ENCODE measurements at regions not wholly inside any gene's neighbourhood (a gene's known extent, or its start where the extent isn't known, plus 50 kb on each side); places are given as distances from the start of the nearest gene placed in this dataset.

DNA sequence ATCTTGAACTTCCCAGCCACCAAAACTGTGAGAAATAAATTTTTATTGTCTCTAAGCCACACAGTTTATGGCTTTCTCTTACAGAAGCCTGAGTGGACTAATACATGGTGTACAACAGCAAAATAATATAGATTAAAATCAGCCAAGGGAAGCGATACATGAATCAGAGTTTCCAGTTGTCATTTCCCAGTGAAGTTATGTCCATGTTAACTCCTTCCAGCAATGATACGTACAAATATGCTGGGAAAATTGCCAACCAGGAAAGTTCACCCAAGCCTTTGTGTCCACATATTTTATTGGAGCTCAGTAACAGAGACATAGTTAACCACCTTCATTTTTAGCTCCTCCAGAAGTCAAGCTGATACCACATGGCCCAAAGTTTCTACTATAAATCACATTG lies 280.9 kb upstream of the KCNMB2 start:
- DNase-seq (ENCODE audit: low read depth in 3 of 3): no peak

DNA sequence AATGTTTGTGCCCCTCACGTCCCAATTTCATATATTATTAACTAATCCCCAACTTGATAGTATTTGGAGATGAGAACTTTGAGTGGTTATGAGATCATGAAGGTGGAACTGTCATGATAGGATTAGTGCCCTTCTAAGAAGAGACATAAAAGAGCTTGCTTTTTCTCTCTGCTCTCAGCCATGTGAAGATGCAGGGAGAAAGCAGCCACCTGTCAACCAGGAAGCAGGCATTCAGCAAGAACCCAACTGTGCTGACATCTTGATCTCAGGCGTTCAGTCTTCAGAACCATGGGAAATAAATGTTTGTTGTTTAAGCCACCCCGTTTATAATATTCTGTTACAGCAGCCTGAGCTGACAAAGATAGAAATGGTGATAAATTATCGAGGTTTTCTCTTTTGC lies 278.7 kb upstream of the KCNMB2 start:
- no peak for DNase-seq (ENCODE audit: low read depth in 3 of 3)

DNA sequence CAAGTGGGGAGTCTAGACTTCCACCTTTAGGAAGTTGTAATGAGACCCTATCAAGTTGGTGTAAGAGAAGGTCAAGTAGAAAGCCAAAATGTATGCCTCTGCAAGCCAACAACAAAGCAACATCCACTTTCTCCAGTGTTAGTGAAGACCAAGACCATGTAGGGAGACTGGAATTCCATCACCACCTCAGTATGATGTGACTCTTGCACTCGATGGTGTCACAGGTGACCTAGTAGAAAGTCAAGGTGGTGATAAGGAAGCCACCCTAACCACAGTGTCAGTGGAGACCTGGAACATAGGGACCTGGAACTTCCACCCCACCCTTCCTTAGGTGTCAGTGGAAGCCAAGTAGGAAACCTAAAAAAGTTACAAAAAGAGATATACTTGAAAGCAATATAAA lies 278.1 kb upstream of the KCNMB2 start:
- DNase-seq (ENCODE audit: low read depth in 3 of 3): no peak

DNA sequence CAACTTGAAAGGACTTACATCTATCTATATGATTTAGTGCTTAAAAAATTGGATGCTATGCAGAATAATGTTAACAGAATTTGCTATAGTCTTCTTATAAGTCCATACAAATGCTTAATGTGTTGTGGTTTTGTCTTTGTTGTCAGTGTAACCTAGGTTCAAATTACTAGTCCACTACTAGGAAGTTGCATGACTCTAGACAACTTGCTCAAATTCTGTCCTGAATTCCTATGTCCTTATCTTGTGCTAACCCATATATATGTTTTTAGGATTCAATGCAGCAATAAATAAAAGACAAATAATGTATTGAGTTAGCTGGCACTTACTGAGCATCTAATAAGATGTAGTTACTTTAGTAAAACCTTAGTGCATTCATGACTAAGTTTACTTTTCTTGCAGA lies 276.5 kb upstream of the KCNMB2 start:
- DNase-seq (ENCODE audit: low read depth in 3 of 3): no peak

DNA sequence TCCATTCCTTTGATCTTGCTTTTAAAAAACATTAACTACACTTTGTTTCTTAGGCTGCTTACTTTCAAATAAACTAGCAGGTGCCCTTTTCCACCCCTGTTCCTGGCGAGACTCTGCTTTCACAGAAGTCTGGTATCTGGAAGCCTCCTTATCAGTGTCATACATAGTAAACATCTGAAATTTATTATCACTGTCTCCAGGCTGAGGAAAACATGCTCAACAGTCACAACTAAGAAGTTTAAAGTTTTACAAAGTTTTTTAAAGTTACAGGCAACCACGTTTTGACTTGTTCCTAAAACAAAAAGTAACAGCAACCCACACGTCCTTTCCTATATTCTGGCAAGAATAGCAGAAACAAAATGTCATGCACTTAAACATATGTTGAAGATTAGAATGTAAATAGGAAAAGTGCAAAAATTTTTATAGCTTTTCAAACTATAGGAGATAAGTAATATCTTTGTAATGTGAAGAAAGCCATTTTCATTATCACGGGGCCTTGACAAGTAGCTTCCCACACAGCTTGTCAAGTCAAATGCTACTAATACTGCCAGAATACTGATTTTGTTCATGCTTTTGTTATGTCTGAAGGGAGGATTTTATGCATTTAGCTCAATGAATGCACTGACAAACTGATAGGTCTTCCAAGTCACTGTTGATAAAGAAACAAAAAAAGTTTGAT lies 275.2 kb upstream of the KCNMB2 start:
- no peak for DNase-seq (ENCODE audit: low read depth in 3 of 3)

DNA sequence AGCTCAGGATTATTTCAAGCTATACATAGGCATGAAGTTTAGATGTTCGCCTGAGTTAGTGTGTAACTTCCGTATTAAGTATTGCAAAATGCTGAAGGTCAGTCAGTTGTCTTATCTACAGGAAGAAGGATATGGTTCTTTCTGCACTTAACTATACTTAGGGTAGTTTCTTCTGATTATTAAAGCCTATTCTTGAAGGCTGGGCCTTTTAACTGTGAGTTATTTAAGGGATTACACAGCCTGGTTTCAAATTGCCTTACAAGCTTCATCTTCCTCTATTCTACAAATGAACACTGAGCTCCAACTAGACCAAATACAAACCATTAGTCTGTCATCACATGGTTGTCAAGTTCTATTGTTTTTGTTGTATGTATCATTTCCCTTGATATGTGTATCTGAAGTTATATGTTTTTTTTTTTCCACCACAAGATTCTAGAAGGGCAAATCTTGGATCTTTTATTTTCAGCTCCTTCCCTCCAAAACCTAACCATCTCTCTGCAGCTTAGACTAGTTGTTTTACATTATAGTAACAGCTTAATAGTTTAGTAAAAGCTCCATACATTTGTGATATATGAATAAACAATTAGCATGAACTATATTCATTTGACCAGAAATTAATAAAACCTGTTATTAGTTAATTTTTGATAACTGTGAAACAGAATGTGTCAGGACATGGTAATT lies 272.9 kb upstream of the KCNMB2 start:
- no peak for DNase-seq (ENCODE audit: low read depth in 3 of 3)

DNA sequence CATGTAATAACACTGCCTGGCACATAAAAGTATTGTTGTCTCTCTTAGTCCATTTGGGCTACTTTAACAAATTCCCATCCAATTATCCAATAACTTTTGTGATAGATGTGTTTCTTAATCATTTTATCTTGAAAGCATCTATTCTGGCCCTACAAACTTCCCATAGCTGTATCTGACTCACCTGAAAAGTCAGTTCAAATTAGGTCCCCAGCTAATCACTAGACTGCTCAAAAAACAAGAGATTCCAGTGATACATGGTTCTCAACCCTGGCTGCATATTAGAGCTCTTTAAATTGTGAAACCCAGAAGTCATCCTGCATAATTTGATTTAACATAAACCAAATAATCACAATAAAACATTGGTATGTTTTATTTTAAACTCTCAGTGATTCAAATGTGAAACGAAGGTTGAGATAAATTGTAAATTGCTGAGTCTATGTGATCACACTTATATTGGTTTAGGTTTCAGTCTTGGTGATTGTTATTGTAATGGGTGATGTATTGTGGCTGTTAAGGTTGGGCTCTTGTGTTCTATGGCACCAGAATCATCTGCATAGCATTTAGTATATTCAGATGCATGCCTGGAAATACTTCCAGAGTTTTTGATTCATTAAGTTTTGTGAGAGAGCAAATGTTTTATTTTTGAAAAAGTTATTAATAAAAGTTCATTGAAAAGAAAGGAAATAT lies 268.9 kb upstream of the KCNMB2 start:
- no peak for DNase-seq (ENCODE audit: low read depth in 3 of 3)

DNA sequence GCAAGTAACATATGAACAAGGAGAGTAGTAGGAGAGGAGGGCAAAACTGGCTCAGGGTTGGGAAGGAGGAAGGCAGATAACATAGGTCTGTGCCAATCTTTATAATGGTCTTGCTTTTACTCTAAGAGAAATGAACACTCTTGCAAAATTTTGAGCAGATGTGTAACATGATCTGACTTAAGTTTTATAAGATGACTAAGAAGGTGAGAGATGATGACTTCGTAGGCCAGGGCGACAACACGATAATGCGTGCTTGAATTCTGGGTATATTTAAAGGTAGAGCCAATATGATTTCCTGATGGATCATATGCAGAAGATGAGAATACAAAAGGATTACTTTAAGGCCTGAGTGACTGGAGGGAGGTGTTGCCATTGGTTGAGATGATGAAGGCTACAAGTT lies 265.4 kb upstream of the KCNMB2 start:
- no peak for DNase-seq (ENCODE audit: low read depth in 3 of 3)

DNA sequence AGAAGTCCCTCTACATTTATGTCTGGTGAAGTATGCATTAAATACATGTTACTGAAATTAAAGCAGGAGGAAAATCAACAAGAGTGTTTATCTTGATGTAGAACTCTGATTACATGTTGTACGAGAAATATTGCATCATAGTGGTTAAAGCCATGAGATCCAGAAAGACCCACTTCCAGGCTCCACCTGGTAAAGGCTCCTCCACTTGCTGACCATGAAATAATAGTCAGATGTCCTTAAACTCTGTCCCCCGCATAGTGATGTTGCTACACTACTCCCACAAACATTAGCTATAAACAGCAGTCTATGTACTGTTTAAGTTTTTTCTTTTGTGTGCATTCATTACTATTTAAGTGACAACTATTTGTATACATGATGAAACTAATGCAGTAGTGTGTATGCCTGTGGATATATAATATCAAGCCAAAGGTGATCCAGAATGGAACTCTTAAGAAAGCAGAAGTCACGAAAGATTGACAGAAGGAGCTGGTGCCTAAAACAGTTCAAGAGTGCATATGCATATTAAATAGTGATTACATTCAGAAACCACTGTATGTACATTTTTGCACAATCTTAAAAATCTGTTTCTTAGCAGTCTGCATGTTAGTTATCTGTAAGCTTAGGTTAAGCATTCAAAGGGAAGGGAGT lies 264.4 kb upstream of the KCNMB2 start:
- DNase-seq (ENCODE audit: low read depth in 3 of 3): no peak

DNA sequence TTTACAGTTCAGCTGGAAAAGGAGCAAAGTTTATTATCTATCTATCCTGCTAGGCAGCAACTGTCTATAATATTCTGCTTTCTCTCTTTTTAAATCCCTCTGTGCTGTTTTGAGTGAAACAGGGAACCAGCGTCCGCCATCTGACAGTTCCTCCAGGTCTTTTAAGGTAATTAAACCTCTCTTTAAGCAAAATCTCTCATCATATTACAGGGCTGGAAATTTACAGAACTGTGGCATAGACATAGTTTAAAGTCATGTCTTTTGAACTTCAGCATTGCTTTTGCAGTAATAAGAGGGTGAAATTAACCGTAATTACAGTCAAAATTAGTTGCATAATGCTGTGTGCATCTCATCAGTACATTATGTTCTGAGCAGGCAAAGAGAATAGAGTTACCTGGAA lies 263.4 kb upstream of the KCNMB2 start:
- no peak for DNase-seq (ENCODE audit: low read depth in 3 of 3)

DNA sequence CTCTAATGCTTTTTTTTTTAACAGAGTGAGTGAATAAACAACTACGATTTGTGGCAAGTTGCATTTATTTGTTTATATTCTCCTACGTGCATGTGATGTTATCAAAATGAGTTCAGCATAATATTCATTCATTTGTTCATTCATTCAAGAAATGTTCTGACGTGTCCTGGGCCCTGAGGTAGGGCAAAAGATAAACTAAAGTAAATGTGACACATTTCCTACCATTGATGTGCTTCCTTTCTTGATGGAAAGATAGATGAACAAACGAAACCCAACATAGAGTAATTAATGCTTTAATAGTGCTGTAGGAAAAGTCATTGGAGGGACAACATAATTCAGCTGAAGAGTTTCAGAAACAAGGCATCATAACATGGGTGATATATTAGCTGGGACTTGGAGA lies 261.5 kb upstream of the KCNMB2 start:
- DNase-seq (ENCODE audit: low read depth in 3 of 3): no peak

DNA sequence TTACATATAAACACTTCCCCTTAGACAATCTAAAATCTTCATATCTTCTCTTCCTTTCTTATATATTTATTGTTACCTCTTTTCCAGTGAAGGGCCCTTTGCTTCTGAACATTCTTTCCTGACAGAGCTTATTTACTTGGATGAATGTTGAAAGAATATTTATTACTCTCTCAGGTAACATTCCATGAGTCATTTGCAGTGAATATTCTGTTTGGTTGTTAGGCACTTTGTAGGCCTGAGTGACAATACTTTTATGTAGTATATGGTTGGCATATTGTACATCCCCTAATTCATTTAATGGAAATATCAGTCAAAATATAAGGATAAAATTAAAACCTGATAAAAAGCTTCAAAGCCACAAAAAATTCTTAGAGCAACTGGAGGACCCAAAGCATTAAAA lies 260.9 kb upstream of the KCNMB2 start:
- DNase-seq (ENCODE audit: low read depth in 3 of 3): no peak

DNA sequence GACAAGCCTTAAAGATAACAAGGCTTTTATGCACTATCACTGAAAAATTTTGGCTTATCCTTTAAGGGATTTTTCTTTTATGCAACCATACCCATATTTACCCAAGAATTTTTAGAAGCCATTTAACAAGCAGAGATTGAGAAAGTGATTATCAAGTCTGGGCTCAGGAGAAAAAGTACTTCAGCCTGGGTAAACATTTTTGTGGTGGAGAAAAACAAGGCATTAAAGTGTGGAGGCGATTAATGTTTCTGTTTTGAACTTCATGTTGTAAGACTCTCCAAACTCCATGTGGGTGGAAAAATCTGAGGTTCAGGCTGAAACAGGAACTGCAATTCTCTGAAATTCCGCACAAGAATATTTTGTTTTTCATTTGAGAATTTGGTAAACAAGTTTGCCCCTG lies 260.4 kb upstream of the KCNMB2 start:
- no peak for DNase-seq (ENCODE audit: low read depth in 3 of 3)

DNA sequence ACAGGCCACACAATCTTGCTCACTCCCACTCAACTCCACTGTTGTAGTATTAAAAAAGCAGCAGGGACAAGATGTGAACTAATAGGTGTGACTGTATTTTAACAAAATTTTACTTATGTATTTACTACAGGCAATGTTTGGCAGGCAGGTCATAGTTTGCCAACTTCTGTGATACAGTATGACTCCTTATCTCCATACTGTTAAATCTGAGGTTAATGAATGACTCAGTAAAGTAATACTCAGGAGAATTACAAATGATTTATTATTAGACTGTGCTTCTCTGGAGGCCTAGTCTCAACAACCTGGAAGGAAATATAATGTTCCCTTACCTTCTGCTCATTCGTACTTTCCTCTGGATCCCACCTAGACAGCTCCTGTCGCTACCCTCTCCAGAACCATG lies 258.6 kb upstream of the KCNMB2 start:
- DNase-seq (ENCODE audit: low read depth in 3 of 3): no peak

DNA sequence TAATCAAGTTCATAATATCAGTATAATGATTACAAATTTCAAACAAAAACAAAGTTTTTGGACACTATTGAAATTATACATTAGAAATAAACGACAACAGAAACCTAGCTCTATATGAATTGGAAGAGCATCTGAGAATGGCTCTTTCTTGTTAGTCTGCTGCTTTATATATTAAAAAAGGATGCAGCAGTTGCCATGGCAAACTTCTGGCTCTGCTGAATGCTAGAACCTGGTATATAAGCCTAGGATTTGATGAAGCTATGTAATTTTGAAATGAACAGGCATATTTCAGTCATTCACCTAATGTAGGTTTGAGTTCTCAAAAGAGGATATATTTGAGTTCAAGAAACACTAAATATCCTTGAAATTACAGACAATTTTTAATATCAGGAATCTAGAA lies 252.7 kb upstream of the KCNMB2 start:
- DNase-seq (ENCODE audit: low read depth in 3 of 3): no peak

DNA sequence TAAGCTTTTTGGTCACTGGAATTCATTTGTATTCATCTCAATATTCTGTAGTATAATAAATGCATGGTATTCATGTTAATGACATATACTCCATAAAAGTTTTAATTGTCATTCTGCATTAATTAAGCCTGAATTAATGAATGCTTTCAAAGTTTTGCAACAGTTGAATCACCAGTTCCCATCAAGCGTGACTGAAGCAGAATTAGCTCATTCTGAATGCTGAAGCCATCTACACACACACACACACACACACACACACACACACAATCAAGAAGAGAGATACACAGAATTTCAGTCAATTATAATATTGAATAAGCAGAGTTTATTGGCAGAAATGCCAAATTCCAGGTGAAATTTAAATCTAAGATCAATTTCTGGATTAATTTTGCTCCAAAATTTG lies 252.1 kb upstream of the KCNMB2 start:
- no peak for DNase-seq (ENCODE audit: low read depth in 3 of 3)

DNA sequence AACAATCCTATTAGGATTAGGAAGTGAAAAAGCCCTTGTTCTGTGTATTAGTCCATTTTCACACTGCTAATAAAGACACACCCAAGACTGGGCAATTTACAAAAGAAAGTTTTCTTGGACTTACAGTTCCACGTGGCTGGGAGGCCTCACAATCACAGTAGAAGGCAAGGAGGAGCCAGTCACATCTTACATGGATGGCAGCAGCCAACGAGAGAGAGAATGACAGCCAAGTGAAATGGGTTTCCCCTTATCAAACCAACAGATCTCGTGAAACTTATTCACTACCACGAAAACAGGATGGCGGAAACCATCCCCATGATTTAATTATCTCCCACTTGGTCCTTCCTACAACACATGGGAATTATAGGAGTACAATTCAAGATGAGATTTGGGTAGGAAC lies 248.2 kb upstream of the KCNMB2 start:
- DNase-seq (ENCODE audit: low read depth in 3 of 3): no peak

DNA sequence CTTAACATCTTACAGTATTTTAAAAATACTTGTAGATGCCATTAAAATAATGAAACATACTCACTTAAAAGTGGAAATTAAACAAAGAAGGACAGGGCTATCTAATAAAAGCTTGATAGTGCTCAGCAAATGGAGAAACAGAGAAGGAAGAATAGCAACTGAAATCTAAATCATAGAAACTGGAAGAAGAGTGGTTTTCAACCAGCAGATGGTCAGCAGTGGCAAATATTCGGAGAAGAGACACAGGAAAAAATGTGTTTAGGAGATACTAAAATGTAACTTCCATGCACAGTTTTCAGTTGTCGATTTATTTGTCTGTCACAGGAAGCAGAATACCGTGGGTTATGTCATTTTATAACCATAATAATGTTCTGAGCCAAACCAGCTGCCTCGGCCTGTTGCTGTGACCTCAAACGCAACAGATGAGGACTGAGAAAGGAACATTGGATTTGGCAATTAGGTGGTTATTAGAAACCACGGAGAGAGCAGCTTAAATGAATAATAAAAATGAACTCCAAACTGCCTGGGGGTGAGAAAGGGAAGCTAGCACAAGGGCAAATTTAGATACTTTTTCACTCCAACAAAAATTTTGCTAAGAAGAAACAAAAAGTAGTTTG lies 246.6 kb upstream of the KCNMB2 start:
- DNase-seq (ENCODE audit: low read depth in 3 of 3): no peak

DNA sequence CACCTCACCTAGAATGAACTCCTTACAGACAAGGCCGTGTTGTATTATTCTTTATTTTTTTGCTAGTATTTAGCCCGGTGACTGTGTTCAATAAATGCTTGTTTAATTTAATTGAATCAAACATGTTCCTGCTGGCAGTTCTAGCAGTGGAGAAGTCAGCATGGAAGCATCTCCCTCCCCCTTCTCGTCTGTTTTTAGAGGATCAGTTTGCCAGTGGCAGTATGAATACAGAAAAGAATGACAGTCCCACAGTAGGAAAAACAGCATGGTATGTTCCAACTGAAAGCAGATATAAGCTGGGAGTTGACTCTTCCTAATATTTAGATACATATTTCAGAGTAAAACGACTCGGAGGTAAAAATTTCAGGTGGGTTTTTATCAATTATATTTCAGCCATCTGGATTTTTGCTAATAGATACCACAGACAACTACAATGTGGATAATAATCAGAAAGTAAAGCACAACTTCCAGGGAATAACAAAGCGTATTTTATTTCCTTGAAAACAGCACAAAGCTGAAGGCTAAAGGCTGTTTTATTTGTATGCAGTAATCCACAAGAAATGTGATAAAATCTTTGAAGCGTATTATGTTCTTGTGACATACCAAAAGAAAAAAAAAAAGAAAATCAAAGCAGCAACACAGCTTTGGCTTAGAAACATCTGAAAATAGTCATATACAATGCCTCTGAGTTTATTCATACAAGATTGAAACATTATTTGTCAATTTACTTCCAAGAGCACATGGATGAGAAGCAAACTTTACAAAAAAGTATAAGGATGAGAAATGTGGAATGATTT lies 244.5 kb upstream of the KCNMB2 start:
- DNase-seq (ENCODE audit: low read depth in 3 of 3): no peak

DNA sequence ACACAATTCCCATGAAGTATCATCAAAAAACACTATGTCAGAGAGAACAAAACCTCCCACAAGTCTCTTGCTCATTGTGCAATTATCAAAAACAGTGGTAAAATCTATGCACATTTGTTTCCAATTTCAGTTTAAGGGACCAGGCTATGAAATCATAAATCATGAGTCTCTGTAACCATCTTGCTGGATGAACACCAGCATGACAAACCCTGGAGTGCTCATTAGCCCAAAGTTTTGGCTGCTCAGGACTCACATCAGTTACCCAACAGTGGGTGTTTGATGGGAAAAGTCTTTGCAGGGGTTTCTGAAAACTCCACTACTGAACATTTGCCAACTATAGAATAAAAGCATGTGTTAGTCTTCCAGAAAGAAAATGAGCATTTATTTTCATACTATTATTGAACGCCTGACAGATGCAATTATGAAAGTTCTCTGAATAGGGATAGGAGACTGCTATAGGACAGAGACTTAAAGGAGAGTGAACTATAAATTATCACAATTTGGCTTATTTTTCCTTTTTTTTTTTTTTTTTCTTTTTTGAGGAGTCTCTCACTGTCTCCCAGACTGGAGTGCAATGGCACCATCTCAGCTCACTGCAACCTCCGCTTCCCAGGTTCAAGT lies 240.8 kb upstream of the KCNMB2 start:
- DNase-seq (ENCODE audit: low read depth in 3 of 3): no peak

DNA sequence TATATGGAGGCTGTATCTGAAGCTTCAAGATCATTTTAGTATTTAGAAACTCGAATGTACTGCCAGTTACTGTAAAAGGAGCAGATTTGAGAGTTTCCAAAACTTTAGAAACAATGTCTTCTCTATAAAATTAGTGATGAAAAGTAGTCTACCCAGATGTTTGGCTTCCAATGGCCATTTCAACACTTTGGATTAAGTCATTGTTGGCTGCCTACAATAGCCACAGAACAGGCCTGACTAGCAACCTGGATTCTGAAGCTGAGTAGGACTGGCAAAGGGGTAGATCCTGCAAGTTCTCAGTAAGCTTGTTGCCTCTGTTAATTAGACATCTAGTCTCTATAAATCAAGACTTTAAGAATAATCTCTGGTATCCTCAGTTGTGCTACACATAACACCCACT lies 239.0 kb upstream of the KCNMB2 start:
- DNase-seq (ENCODE audit: low read depth in 3 of 3): no peak
